Activated CD8-positive, alpha-beta memory T cell treated with anti-CD3 and anti-CD28 coated beads, Interleukin-2, amount 10 ng/mL, durations not matched to agents 7 days and 5 days (primary cell): ENCODE measurements at regions not wholly inside any gene's neighbourhood (a gene's known extent, or its start where the extent isn't known, plus 50 kb on each side); places are given as distances from the start of the nearest gene placed in this dataset.

Experiments used
- ATAC-seq: fragments of 150-1000 bp; cut with Tn5 transposase; one replicate; pipeline ENCODE4 v1.10.0; 2021; ENCODE audit warnings: moderate library complexity
- CTCF ChIA-PET: fragments of 350-600 bp; sonication (Branson Sonifier 250); formaldehyde crosslinking; loops from one replicate; lab custom pipeline; 2021; ENCODE audit warnings: antibody characterized with exemption; lab: Charles Lee
- DNase-seq: peaks from one replicate; pipeline ENCODE4 v3.0.0-alpha.2; 2020
- H3K27ac Mint-ChIP-seq: one replicate; pipeline ENCODE4 v1.8.0; 2021; ENCODE audit warnings: mild to moderate bottlenecking, mixed read lengths
- H3K27me3 Mint-ChIP-seq: one replicate; pipeline ENCODE4 v1.8.0; 2021; ENCODE audit warnings: mixed read lengths
- H3K36me3 Mint-ChIP-seq: one replicate; pipeline ENCODE4 v1.8.0; 2021; ENCODE audit warnings: mild to moderate bottlenecking, mixed read lengths
- H3K4me1 Mint-ChIP-seq: one replicate; pipeline ENCODE4 v1.8.0; 2021; ENCODE audit warnings: mixed read lengths
- H3K4me3 Mint-ChIP-seq: one replicate; pipeline ENCODE4 v1.8.0; 2021; ENCODE audit warnings: mild to moderate bottlenecking, moderate library complexity, mixed read lengths
- H3K9me3 Mint-ChIP-seq: one replicate; pipeline ENCODE4 v1.8.0; 2022; ENCODE audit warnings: low read depth, mixed read lengths

DNA sequence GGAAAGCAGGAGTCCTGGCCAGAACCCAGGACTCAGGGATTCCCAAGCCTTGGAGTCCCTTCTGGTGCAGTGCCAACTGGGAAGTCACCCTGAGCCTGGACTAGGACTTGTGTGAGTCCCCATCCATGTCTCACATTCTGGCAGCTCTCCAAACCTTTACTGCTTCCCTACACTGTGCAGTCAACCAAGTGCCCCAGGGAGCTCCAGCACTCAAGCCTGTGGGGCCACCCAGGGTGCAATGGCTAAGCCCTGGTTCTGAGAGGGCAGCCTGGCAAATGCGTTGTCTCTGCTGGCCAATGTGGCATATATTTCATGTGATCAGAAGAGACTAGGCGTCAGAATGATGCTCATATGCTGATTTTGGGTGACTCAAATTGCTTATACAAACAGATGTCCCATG lies 223.4 kb downstream of the SP3 start:
- H3K4me1 Mint-ChIP-seq, result no peaks in the 10 kb centered on the region
- H3K27ac Mint-ChIP-seq, result no peak overlapping the region
- no peak for DNase-seq
- peaks cover 5% of the 10 kb centered on the region for H3K9me3 Mint-ChIP-seq
- no peak overlapping the region for H3K4me3 Mint-ChIP-seq
- no peak for ATAC-seq
- peaks cover 10% of the 10 kb centered on the region for H3K27me3 Mint-ChIP-seq
- H3K36me3 Mint-ChIP-seq, result no peaks in the 10 kb centered on the region
- CTCF ChIA-PET, result no interaction called here

DNA sequence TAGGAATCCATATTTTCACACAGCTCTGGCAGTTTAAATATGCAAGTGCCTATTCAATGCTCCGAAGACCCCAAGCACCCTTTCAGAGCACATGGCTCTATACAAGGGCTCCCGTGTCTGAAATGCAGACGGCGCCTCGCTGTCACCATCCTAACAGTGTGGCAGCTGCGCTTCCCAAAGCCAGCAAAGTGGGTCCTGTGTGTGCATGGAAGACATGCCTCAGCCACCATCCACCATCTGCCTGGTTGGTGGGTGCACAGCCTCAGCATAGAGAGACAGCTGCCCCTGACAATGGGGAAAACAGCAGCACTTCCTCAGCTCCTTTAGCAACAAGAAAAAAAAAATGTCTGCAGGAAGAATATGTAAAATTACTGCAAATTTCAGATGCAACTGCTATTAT lies 218.1 kb downstream of the SP3 start:
- CTCF ChIA-PET, result no interaction called here
- DNase-seq (no peak), ATAC-seq (no peak)
- Mint-ChIP-seq H3K36me3 (no peaks in the 10 kb centered on the region), H3K27ac (no peak overlapping the region), H3K4me1 (no peaks in the 10 kb centered on the region), H3K27me3 (peaks cover 10% of the 10 kb centered on the region), H3K9me3 (no peaks in the 10 kb centered on the region), H3K4me3 (no peak overlapping the region)

DNA sequence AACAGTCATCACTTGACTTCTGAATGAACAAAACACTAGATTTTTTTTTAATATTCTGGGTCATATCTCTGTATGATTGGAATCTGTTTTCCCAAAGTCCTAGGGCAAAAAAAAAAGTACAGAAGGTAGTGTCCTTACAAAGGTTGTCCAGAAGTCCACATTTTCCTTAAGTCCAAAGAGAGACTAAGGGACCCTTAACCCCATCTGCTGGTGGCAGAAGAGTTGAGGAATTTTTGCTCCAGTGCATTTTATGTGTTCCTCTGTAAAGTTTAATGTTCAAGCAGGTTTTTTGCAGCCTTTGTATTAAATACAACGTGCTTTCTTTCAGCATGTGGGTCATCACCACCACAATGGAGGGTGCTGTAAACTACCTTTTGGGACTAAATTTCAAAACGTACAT lies 215.9 kb downstream of the SP3 start:
- Mint-ChIP-seq H3K4me1 (no peaks in the 10 kb centered on the region), H3K9me3 (no peaks in the 10 kb centered on the region), H3K4me3 (no peak overlapping the region), H3K27ac (no peak overlapping the region), H3K36me3 (no peaks in the 10 kb centered on the region), H3K27me3 (peaks cover 2% of the 10 kb centered on the region)
- CTCF ChIA-PET, result no interaction called here
- ATAC-seq (no peak), DNase-seq (no peak)

DNA sequence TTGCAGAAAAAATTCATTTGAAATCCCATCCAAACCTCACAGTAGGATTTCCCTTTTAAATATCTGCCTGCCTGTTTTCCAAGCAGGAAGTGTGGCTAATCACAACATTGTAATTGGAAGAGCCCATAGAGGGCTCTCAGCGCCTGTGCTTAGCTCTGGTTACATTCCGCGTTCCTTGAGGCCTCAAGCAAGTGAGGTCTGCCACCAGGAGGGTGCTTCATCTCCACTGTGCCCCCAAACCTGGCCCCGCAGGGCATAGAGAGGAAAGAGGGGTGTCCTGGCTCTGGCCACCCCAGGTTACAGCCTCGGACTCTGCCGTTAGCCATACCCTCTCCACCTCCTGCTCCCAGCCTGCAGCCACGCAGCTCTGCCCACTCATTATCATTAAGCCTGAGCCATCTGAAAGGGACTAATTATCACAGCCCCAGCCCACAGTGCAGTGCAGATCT lies 214.8 kb downstream of the SP3 start:
- CTCF ChIA-PET, result no interaction called here
- Mint-ChIP-seq H3K9me3 (no peaks in the 10 kb centered on the region), H3K4me1 (no peaks in the 10 kb centered on the region), H3K36me3 (no peaks in the 10 kb centered on the region), H3K27ac (no peak overlapping the region), H3K4me3 (no peak overlapping the region), H3K27me3 (peaks cover 5% of the 10 kb centered on the region)
- ATAC-seq, result no peak
- no peak for DNase-seq

DNA sequence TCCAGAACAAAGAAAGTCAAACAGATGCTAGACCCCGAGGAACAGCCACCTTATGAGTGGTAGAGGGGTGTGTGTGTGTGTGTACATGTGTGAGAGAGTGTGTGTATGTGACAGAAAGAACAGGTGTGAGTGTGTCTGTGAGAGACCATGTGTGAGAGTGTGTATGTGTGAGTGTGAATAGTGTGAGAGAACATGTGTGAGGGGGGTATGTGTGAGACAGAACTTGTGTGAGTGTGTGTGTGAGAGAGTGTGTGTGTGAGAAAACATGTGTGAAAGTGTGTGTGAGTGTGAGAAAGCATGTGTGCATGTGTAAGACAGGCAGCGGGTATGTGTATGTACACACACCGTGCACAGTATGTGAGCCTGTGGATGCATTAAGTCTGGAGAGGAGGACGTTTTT lies 214.3 kb downstream of the SP3 start:
- no peaks in the 10 kb centered on the region for H3K9me3 Mint-ChIP-seq
- no peak overlapping the region for H3K4me3 Mint-ChIP-seq
- CTCF ChIA-PET, result no interaction called here

DNA sequence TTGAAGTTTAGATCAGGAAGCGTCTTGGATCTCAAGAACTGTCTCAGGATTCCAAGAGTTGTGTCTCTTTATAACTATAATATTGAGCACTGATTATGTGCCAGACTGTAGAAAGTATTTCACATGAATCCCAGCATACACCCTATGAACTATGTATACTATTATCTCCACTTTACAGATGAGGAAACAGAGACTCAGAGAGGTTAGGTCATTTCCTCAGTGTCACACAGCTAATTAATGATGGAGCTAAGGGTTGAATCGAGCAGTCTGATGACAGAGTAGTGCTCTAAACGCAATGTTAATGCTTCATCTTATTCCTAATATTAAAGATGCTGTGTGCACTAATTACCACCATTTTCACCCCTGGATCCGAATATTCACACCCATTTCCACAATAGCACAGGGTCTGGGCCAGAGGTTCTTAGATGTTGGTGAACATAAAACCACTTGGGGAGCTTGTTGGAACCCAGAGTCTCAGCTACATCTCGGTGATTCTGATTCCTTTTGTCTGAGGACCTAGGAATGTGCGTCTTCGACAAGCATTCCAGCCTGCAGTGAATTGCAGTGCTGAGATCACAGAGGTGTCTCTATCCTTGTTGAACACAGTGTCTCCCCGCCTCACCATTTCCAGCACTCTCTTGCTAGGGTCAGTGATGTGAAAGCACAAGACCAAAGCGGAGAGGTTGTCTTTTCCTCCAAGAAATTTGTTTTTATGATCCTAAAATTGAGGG lies 213.8 kb downstream of the SP3 start:
- Mint-ChIP-seq H3K9me3 (no peaks in the 10 kb centered on the region), H3K4me3 (no peak overlapping the region), H3K27ac (no peak overlapping the region), H3K4me1 (no peaks in the 10 kb centered on the region), H3K27me3 (peaks cover 5% of the 10 kb centered on the region), H3K36me3 (no peaks in the 10 kb centered on the region)
- DNase-seq (no peak), ATAC-seq (no peak)
- CTCF ChIA-PET, result no interaction called here

More for the DNA sequence above, 214.3 kb downstream of the SP3 start:
- H3K4me1 Mint-ChIP-seq, result no peaks in the 10 kb centered on the region
- peaks cover 5% of the 10 kb centered on the region for H3K27me3 Mint-ChIP-seq
- DNase-seq, result no peak
- H3K27ac Mint-ChIP-seq, result no peak overlapping the region
- no peaks in the 10 kb centered on the region for H3K36me3 Mint-ChIP-seq
- ATAC-seq, result no peak

DNA sequence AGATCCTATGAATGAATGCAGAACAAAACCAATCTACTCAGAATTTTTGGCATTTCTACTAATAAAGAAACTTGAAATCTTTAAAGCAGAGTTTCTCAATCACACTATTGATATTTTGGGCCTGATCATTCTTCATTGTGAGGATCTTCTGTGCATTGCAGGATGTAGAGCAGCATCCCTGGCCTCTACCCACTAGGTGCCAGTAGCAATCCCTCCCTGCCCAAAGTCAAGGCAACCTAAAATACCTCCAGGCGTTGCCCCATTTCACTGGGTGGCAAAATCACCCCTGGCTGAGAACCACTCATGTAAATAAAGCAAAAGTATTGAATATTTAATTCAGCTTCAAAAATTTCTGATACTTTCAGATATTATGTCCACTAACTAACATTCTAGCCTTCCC lies 213.0 kb downstream of the SP3 start:
- ATAC-seq (no peak), DNase-seq (no peak)
- H3K4me1 Mint-ChIP-seq, result no peaks in the 10 kb centered on the region
- CTCF ChIA-PET, result no interaction called here
- H3K4me3 Mint-ChIP-seq, result no peak overlapping the region
- H3K36me3 Mint-ChIP-seq, result no peaks in the 10 kb centered on the region
- H3K9me3 Mint-ChIP-seq, result no peaks in the 10 kb centered on the region
- peaks cover 5% of the 10 kb centered on the region for H3K27me3 Mint-ChIP-seq
- H3K27ac Mint-ChIP-seq, result no peak overlapping the region

DNA sequence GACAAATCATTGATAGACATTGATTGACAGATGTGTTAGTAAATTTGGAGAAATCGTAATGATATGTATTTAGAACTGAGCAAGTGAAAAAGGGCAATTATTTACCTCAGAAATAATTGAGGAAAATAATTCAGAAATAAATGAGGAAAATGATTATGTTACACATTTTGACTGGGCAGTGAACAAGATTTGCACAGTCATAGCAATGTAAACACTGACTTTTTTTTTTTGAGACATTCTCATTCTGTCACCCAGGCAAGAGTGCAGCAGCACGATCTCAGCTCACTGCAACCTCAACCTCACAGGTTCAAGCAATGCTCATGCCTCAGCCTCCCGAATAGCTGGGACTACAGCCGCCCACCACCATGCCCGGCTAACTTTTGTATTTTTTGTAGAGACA lies 211.7 kb downstream of the SP3 start:
- CTCF ChIA-PET, result no interaction called here
- no peak overlapping the region for H3K4me3 Mint-ChIP-seq

DNA sequence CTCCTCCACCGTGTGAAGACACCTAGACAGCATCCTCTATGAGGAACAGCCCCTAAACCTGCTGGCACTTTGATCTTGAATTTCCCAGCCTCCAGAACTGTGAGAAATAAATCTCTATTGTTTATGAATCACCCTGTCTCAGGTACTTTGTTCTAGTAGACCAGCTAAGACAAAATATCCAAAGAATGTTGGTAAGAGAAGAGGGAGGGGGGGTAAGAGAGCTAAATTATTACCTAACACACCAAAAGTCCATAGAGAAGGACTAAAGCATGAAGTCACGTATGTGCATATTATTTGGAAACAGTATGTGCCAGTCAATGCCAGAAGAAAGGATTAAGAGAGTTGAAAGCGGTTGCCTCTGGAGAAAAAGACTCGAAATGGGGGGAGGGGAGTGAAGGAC lies 211.0 kb downstream of the SP3 start:
- no peaks in the 10 kb centered on the region for H3K4me1 Mint-ChIP-seq
- H3K27ac Mint-ChIP-seq, result no peak overlapping the region
- no peaks in the 10 kb centered on the region for H3K9me3 Mint-ChIP-seq
- no peak overlapping the region for H3K4me3 Mint-ChIP-seq
- CTCF ChIA-PET, result no interaction called here
- DNase-seq (no peak), ATAC-seq (no peak)
- H3K36me3 Mint-ChIP-seq, result no peaks in the 10 kb centered on the region
- peaks cover 5% of the 10 kb centered on the region for H3K27me3 Mint-ChIP-seq

More for the DNA sequence above, 211.7 kb downstream of the SP3 start:
- H3K36me3 Mint-ChIP-seq, result no peaks in the 10 kb centered on the region
- H3K9me3 Mint-ChIP-seq, result no peaks in the 10 kb centered on the region
- H3K27ac Mint-ChIP-seq, result no peak overlapping the region
- H3K27me3 Mint-ChIP-seq, result peaks cover 5% of the 10 kb centered on the region
- ATAC-seq, result no peak
- H3K4me1 Mint-ChIP-seq, result no peaks in the 10 kb centered on the region
- no peak for DNase-seq

DNA sequence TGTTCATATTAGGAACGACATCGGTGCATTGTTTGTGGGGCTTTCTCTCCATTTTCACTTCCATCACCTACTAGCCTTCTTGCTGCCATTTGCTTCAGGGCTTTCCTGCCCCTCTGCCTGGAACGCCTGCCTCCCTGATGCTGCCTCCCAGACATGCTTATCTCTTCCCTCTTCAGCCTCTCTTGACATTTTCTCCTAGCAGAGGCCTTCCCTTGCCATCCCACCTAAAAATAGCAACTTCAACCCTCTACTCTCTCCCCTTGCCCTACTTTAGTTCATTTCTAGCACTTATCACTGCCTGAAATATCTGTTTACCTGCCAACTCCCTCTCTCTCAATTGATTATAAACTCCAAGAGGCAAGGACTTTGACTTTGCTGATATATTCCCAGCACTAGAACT lies 210.3 kb downstream of the SP3 start:
- ATAC-seq, result no peak
- CTCF ChIA-PET, result no interaction called here

DNA sequence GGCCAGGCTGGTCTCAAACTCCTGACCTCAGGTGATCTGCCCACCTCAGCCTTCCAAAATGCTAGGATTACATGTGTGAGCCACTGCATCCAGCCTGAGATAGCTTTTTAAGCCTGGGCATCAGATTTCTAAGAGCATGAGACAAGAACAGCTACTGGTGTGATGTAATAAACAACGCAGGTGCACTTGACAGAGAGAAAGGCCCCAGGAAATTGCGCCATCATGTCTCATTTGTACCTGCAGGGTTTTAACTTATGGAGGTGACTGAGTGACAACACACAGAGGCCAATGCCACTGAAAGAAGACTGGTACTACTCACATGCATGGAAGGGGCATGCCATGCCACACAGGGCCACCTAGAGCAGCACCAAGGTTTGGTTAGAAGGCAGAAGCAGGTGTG lies 209.4 kb downstream of the SP3 start:
- no peaks in the 10 kb centered on the region for H3K36me3 Mint-ChIP-seq
- CTCF ChIA-PET, result no interaction called here

More for the DNA sequence above, 210.3 kb downstream of the SP3 start:
- Mint-ChIP-seq H3K4me1 (no peaks in the 10 kb centered on the region), H3K4me3 (no peak overlapping the region), H3K27ac (no peak overlapping the region), H3K36me3 (no peaks in the 10 kb centered on the region), H3K27me3 (peaks cover 8% of the 10 kb centered on the region), H3K9me3 (no peaks in the 10 kb centered on the region)
- DNase-seq, result no peak

DNA sequence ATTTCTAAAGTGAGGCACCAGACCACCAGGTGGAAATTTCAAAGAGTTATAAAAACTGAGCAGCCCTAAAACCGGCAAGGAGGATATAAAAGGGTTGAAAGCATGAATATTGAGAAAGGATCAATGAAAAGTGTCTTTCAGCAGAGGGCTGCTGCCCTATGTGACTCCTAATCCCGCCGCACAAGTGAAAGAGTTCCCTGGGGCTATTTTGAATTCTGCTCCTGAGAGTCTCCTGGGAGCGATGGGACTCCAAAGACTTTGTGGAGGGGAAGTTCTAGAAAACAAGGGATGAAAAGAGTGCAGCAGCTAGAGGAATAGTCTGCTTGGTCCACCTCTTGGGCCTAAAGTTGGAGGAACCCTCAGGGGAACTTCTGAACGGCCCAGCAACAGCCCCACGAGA lies 205.2 kb downstream of the SP3 start:
- H3K4me1 Mint-ChIP-seq, result no peaks in the 10 kb centered on the region
- H3K9me3 Mint-ChIP-seq, result no peaks in the 10 kb centered on the region

More for the DNA sequence above, 209.4 kb downstream of the SP3 start:
- no peaks in the 10 kb centered on the region for H3K9me3 Mint-ChIP-seq
- no peak overlapping the region for H3K4me3 Mint-ChIP-seq
- H3K27me3 Mint-ChIP-seq, result peaks cover 10% of the 10 kb centered on the region
- DNase-seq, result no peak
- no peaks in the 10 kb centered on the region for H3K4me1 Mint-ChIP-seq
- no peak overlapping the region for H3K27ac Mint-ChIP-seq
- ATAC-seq, result no peak

DNA sequence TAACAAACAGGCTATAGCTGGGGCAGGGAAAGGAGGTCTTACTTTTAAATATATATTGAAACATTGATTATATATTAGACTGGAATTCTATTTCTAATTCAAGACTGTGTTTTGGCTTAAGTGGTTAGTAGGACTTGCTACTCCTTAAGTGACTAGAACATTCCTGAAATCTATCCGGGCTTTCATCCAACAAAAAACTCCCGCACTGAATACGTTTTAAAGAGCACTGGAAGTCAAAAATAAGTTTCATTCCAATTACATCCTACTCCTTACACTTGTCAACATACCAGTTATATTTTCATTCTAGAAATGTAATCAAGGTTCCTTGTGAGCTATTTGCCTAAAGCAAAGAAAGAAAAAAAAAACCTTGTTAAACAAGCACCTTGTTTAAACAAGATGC lies 204.6 kb downstream of the SP3 start:
- ATAC-seq (no peak), DNase-seq (no peak)
- Mint-ChIP-seq H3K9me3 (no peaks in the 10 kb centered on the region), H3K27me3 (peaks cover 22% of the 10 kb centered on the region), H3K4me3 (no peak overlapping the region), H3K36me3 (no peaks in the 10 kb centered on the region), H3K27ac (no peak overlapping the region), H3K4me1 (no peaks in the 10 kb centered on the region)
- CTCF ChIA-PET, result no interaction called here

More for the DNA sequence above, 205.2 kb downstream of the SP3 start:
- CTCF ChIA-PET, result no interaction called here
- Mint-ChIP-seq H3K27ac (no peak overlapping the region), H3K4me3 (no peak overlapping the region), H3K36me3 (no peaks in the 10 kb centered on the region), H3K27me3 (peaks cover 22% of the 10 kb centered on the region)
- DNase-seq, result no peak
- no peak for ATAC-seq

DNA sequence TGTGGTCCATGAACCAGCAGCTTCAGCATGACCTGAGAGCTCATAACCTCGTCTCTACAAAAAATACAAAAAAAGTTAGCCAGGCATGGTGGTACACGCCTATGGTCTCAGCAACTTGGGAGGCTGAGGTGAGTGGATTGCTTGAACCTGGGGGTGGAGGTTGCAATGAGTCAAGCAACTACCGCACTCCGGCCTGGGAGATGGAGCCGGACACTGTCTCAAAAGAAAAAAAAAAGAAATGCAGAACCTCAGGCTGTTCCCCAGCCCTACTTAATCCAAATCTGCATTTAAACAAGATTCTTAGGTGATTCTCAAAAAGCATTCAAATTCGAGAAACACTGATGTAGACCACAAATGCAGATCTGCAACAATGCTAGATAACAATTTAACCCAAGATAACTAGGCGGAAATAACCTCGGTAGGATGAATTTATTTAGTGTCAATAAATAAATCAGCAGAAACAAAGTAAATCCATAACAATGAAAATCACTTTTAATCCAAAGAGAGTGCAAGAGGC lies 203.5 kb downstream of the SP3 start:
- ATAC-seq (no peak), DNase-seq (no peak)
- H3K36me3 Mint-ChIP-seq, result no peaks in the 10 kb centered on the region
- H3K4me3 Mint-ChIP-seq, result no peak overlapping the region
- no peak overlapping the region for H3K27ac Mint-ChIP-seq
- no peaks in the 10 kb centered on the region for H3K9me3 Mint-ChIP-seq
- CTCF ChIA-PET, result interaction anchor here (0.9 kb wide), 1 partner anchor 14 kb away, joined by 5 read pairs; no protein-coding TSS in a partner anchor
- no peaks in the 10 kb centered on the region for H3K4me1 Mint-ChIP-seq
- H3K27me3 Mint-ChIP-seq, result peaks cover 23% of the 10 kb centered on the region
